NT2/D1 (cell line): ENCODE measurements at regions not wholly inside any gene's neighbourhood (a gene's known extent, or its start where the extent isn't known, plus 50 kb on each side); places are given as distances from the start of the nearest gene placed in this dataset.

Source experiments
- YY1 ChIP-seq: IDR thresholded peaks from 2 replicates; pipeline ENCODE4 v1.6.1; 2011; ENCODE audit not compliant: insufficient read length, insufficient read depth
- ZNF274 ChIP-seq: IDR thresholded peaks from 2 replicates; pipeline ENCODE4 v1.6.1; 2011; ENCODE audit warnings: mild to moderate bottlenecking, low read depth, low read length

- TF ChIP-seq YY1 (no peak), ZNF274 (no peak)
These were observed 119.4 kb upstream of the IQSEC1 start for GRCh38 chr3:13192471-13193213.
